Ishikawa (cell line): ENCODE measurements at regions not wholly inside any gene's neighbourhood (a gene's known extent, or its start where the extent isn't known, plus 50 kb on each side); places are given as distances from the start of the nearest gene placed in this dataset.

Experiments used
- CEBPB ChIP-seq: IDR thresholded peaks from 2 replicates; pipeline ENCODE4 v1.6.1; 2012
- CREB1 ChIP-seq: IDR thresholded peaks from 2 replicates; pipeline ENCODE4 v1.6.1; 2012; ENCODE audit warnings: low read depth
- EGR1 ChIP-seq: IDR thresholded peaks from 2 replicates; pipeline ENCODE4 v1.6.1; 2012
- EP300 ChIP-seq: IDR thresholded peaks from 2 replicates; pipeline ENCODE4 v1.6.1; 2012; ENCODE audit warnings: borderline replicate concordance
- FOXM1 ChIP-seq: IDR thresholded peaks from 2 replicates; pipeline ENCODE4 v1.6.1; 2012; ENCODE audit warnings: low read depth, borderline replicate concordance
- NFIC ChIP-seq: IDR thresholded peaks from 2 replicates; pipeline ENCODE4 v1.6.1; 2012
- RAD21 ChIP-seq: IDR thresholded peaks from 2 replicates; pipeline ENCODE4 v1.6.1; 2012; ENCODE audit warnings: low read depth
- TAF1 ChIP-seq: IDR thresholded peaks from 2 replicates; pipeline ENCODE4 v1.6.1; 2012; ENCODE audit warnings: low read depth, mild to moderate bottlenecking
- TCF12 ChIP-seq: IDR thresholded peaks from 2 replicates; pipeline ENCODE4 v1.6.1; 2012; ENCODE audit warnings: low read depth
- TEAD4 ChIP-seq: IDR thresholded peaks from 2 replicates; pipeline ENCODE4 v1.6.1; 2012
- YY1 ChIP-seq: IDR thresholded peaks from 2 replicates; pipeline ENCODE4 v1.6.1; 2012; ENCODE audit warnings: low read depth
- ZBTB7A ChIP-seq: IDR thresholded peaks from 2 replicates; pipeline ENCODE4 v1.6.1; 2012; ENCODE audit warnings: low read depth
- TF ChIP-seq, protein P1 (sequence below): IDR thresholded peaks from 2 replicates; pipeline ENCODE4 v1.6.1; 2012
- TF ChIP-seq, protein P2 (sequence below): IDR thresholded peaks from 2 replicates; pipeline ENCODE4 v1.6.1; 2012
- TF ChIP-seq, protein P3 (sequence below): IDR thresholded peaks from 2 replicates; pipeline ENCODE4 v1.6.1; 2012; ENCODE audit warnings: low read depth, mild to moderate bottlenecking

DNA sequence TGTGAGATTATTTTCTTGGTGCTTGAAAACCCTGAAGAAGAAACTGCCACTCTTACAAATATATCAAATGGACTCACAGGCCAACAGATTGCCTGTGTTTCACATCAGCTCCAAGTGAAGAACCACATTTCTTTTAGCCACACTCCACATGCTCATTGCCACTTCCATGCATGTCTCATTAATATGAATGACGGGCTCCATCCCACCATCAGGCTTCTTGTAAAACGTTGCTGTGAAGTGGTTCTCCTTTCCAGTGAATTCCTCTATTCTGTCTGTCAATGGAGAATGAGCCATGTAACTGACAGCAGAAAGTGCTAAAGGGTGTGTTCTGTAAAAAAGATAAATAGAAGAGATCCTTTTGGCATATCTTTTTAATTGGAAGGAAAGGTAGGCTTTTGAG lies 188.2 kb upstream of the RMST start:
- TF ChIP-seq RAD21 (no peak), NFIC (no peak), EP300 (no peak), ZBTB7A (no peak), TAF1 (no peak)
- TF ChIP-seq, protein P1, sequence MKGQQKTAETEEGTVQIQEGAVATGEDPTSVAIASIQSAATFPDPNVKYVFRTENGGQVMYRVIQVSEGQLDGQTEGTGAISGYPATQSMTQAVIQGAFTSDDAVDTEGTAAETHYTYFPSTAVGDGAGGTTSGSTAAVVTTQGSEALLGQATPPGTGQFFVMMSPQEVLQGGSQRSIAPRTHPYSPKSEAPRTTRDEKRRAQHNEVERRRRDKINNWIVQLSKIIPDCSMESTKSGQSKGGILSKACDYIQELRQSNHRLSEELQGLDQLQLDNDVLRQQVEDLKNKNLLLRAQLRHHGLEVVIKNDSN: no peak

DNA sequence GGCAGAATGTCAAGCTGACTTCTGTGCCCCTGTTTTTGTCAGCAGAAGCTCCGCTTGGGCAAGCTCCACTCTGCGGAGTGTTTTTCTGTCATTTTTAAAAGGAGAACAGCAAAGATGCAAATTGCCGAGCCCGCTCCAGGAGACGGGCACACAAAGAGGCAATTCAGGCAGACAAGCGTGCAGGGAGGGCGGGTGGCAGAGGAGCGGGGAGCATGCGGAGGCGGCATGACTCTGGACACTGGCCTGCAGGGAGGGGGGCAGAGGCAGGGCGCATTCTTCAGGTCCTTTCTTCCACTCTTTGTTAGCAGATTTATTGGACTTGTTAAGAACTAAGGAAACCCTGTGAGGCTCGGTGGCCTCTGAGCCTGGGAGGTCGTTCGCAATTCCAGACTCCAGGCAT lies 187.3 kb upstream of the RMST start:
- TF ChIP-seq CEBPB (no peak), RAD21 (no peak), TEAD4 (no peak)

DNA sequence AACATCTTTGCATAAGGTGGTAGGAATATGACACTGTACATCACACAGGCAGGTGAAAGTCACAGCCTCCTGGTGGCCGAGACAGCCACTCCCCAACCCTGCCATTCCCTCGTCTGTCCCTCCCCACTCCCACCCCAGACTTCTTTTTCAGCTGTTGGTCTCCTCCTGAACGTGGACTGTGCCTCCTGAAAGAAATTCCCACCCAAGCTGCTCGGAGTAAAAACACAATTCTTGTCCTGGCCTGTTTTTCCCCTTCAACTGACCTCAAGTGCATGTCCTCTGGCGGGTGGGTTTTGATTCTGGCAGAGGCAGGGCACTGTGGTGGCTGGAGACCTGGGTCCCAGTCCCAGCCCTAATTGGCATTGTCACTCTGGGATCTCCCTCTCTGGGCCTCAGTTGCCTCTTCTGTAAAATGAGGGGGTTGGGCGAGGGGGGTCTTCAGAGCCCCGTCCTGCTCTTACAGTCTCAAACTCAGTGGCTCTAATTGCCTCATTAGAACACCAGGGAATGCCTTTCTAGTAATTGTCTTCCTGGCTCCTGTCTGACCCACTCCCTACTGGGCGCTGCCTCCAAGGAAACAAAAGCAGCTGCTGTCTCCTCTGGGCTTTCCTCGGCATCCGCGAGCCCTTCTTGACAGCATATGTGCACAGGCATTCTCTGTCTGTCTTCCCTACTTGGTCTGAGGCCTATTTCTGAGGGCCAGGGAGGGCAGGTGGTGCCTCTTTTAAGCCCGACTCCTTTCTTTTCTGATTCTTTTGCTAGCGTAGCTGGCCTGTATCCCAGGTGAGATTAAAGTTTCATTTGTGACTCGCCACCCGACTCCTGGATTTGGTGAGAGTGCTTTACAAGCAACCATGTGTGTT lies 186.6 kb upstream of the RMST start:
- TF ChIP-seq TCF12 (no peak), RAD21 (no peak), YY1 (no peak), ZBTB7A (no peak), FOXM1 (no peak), CREB1 (no peak), TEAD4 (no peak), EGR1 (no peak), CEBPB (no peak), TAF1 (no peak), NFIC (no peak), EP300 (no peak)
- TF ChIP-seq, protein P1: no peak
- TF ChIP-seq, protein P2, sequence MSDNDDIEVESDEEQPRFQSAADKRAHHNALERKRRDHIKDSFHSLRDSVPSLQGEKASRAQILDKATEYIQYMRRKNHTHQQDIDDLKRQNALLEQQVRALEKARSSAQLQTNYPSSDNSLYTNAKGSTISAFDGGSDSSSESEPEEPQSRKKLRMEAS: no peak
- TF ChIP-seq, protein P3, sequence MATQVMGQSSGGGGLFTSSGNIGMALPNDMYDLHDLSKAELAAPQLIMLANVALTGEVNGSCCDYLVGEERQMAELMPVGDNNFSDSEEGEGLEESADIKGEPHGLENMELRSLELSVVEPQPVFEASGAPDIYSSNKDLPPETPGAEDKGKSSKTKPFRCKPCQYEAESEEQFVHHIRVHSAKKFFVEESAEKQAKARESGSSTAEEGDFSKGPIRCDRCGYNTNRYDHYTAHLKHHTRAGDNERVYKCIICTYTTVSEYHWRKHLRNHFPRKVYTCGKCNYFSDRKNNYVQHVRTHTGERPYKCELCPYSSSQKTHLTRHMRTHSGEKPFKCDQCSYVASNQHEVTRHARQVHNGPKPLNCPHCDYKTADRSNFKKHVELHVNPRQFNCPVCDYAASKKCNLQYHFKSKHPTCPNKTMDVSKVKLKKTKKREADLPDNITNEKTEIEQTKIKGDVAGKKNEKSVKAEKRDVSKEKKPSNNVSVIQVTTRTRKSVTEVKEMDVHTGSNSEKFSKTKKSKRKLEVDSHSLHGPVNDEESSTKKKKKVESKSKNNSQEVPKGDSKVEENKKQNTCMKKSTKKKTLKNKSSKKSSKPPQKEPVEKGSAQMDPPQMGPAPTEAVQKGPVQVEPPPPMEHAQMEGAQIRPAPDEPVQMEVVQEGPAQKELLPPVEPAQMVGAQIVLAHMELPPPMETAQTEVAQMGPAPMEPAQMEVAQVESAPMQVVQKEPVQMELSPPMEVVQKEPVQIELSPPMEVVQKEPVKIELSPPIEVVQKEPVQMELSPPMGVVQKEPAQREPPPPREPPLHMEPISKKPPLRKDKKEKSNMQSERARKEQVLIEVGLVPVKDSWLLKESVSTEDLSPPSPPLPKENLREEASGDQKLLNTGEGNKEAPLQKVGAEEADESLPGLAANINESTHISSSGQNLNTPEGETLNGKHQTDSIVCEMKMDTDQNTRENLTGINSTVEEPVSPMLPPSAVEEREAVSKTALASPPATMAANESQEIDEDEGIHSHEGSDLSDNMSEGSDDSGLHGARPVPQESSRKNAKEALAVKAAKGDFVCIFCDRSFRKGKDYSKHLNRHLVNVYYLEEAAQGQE: no peak

DNA sequence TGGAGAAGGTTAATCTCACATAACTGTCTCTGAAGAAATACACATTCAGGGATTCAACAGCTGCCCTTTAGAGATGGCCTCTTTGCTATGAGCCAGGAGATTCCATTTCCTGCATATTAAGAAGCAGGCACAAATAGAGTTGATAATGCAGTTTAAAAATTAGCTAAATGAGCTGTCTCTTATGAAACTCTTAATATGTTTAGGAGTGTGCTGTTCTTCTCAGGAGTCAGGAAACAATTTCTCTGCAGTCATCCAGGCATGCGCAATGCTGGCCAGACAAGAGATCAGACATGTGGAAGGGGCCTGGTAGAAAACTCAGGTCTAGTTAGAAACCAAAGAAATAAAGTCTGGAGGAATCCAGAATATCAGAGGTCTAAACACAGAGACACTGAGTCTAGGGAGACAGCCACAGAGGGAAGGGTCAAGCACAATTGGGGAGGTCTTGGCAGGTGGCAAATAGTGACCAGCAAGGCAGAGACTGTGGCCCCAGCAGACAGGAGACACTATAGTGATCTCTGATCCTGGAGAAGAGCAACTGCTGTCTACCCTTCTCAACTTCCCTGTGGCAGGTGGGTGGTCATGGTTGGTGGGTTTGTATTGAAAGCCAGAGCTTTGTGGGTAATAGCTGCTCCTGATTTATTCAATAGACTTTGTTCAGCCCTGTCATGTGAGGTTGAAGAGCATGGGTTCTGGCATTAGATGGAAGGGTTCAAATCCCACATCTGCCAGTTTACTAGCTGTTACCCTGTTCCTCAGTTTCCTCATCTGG lies 185.8 kb upstream of the RMST start:
- TF ChIP-seq, protein P2: no peak
- no peak for TF ChIP-seq CREB1

DNA sequence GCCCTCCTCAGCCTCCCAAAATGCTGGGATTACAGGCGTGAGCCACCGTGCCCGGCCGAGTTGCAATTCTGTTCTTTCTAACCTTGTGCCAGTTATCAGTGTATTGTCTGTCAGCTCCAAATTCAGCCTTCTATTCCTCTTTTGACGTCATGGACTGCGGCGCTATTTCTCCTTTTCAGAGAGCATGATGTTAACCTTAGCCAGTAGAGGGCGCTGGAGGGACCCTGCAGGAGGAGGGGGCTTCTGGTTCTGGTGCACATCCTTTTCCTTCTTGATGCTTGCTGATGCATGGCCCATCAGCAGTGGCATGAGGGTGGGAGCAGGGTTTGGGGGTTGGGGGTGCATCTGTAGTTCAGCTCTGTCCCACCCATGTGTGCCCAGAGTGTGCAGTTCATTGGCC lies 179.3 kb upstream of the RMST start:
- no peak for TF ChIP-seq ZBTB7A
- TF ChIP-seq, protein P2: no peak
- TF ChIP-seq NFIC: no peak
- TF ChIP-seq FOXM1: no peak

DNA sequence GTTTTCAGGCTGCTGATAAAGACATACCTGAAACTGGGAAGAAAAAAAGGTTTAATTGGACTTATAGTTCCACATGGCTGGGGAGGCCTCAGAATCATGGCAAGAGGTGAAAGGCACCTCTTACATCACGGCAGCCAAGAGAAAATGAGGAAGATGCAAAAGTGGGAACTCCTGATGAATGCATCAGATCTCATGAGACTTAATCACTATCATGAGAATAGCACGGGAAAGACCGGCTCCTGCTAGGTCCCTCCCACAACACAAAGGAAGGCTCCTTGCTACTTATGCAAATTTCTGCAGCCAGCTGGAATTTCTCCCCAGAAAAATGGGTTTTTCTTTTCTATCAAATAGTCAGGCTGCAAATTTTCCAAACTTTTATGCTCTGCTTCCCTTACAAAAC lies 174.1 kb upstream of the RMST start:
- TF ChIP-seq FOXM1: no peak
- TF ChIP-seq, protein P1: no peak
- no peak for TF ChIP-seq EP300
- no peak for TF ChIP-seq TAF1

DNA sequence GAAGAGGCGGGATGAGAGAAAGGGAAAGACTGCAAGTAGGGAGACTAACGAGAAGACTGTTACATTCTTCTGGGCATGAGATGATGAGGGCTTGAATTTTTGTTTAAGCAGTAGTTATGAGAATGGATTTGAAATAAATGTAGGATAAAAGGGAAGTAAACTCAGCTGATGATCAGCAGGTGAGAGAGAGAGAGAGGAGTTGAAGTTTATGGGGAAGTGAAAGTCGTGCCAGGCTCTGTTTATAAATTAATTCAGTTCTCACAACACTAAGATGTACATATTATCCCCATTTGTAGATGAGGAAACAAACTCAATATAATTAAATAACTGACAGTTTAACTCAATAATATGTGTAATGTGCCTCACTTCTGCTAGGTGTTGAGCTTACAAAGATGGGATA lies 170.0 kb upstream of the RMST start:
- TF ChIP-seq FOXM1: no peak
- TF ChIP-seq YY1: no peak
- TF ChIP-seq CEBPB: no peak
- TF ChIP-seq, protein P2: no peak
- TF ChIP-seq, protein P1: no peak
- no peak for TF ChIP-seq NFIC
